ENCODE measurements at regions not wholly inside any gene's neighbourhood (a gene's known extent, or its start where the extent isn't known, plus 50 kb on each side); places are given as distances from the start of the nearest gene placed in this dataset.

DNA sequence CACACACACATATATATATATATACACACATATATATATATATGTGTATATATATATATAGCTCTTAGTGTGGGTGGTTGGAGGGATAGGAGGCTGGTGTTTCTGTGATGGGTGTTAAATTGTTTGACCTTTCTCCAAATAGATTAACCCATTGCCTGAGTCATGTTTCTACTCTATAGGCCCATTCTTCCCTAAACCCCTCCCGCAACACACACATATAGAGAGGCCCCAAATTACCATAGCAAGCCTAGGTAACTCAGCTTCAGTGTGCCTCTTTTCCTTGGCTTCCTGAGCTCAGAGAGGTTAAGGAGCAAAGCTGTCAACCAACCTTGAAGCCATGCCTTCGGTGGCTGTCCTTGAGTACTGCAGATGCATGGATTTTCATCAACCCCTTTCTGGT is 98.7 kb upstream of the ADO start:
- 88 to 98% (median 94%) methylated on average over 2 of the region's 2 CpGs for WGBS, 5 donors
- TF ChIP-seq, protein P1, sequence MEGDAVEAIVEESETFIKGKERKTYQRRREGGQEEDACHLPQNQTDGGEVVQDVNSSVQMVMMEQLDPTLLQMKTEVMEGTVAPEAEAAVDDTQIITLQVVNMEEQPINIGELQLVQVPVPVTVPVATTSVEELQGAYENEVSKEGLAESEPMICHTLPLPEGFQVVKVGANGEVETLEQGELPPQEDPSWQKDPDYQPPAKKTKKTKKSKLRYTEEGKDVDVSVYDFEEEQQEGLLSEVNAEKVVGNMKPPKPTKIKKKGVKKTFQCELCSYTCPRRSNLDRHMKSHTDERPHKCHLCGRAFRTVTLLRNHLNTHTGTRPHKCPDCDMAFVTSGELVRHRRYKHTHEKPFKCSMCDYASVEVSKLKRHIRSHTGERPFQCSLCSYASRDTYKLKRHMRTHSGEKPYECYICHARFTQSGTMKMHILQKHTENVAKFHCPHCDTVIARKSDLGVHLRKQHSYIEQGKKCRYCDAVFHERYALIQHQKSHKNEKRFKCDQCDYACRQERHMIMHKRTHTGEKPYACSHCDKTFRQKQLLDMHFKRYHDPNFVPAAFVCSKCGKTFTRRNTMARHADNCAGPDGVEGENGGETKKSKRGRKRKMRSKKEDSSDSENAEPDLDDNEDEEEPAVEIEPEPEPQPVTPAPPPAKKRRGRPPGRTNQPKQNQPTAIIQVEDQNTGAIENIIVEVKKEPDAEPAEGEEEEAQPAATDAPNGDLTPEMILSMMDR (IDR thresholded peaks at IDR 0.05 in 8 of 11, conservative IDR thresholded peaks at IDR 0.05 in 3 of 11) = no peak
- TF ChIP-seq POLR2AphosphoS5 (IDR thresholded peaks at IDR 0.05) (no peak), POLR2A (IDR thresholded peaks at IDR 0.05) (no peak)

DNA sequence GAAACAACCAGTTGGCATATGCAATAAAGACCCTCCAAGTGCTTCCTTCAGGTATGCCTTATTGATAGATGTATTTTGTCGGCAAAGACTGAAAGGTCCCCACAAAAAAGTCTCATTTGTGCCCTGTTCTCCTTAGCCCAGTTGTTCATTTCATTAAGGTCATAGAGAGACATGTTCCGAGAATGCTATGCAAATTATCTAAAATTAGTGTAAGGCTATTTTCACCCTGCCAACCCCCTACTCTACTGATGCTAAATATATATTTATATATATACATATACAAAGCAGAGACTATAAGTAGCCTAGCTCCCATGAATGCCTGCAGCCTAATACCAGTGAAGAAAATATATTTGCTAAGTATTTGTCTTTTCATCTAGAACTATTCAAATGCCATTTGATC is 96.7 kb upstream of the ADO start:
- Histone ChIP-seq H3K27ac (no peak overlapping the region), H3K36me3 (no peaks in the 10 kb centered on the region), H3K4me1 (peaks cover 0 to 30% (median 16%) of the 10 kb centered on the region in 6 donors), H3K4me3 (no peak overlapping the region), H3K27me3 (replicated peaks in 1 of 7) (no peaks in the 10 kb centered on the region), H3K9me3 (peaks cover 0 to 11% (median 2%) of the 10 kb centered on the region in 8 donors)
- no peak for TF ChIP-seq POLR2AphosphoS5 (IDR thresholded peaks at IDR 0.05)
- TF ChIP-seq POLR2A (IDR thresholded peaks at IDR 0.05) = no peak
- TF ChIP-seq, protein P1 (IDR thresholded peaks at IDR 0.05 in 8 of 11, conservative IDR thresholded peaks at IDR 0.05 in 3 of 11) = no peak
- no peak for DNase-seq
- WGBS, 5 donors = 75 to 86% (median 81%) methylated on average over 2 of the region's 2 CpGs
- intact Hi-C loops (cut with DNase I; ENCODE audit: low total_unique reads) = no loop called here

More for the DNA sequence above, 98.7 kb upstream of the ADO start:
- no peak for DNase-seq
- H3K27ac ChIP-seq = no peak overlapping the region
- peaks cover 0 to 7% (median 2%) of the 10 kb centered on the region in 8 donors for H3K9me3 ChIP-seq
- intact Hi-C loops (cut with DNase I; ENCODE audit: low total_unique reads) = no loop called here
- no peaks in the 10 kb centered on the region for H3K27me3 ChIP-seq (replicated peaks in 1 of 7)
- peaks cover 0 to 30% (median 16%) of the 10 kb centered on the region in 6 donors for H3K4me1 ChIP-seq
- H3K36me3 ChIP-seq = no peaks in the 10 kb centered on the region
- no peak overlapping the region for H3K4me3 ChIP-seq

DNA sequence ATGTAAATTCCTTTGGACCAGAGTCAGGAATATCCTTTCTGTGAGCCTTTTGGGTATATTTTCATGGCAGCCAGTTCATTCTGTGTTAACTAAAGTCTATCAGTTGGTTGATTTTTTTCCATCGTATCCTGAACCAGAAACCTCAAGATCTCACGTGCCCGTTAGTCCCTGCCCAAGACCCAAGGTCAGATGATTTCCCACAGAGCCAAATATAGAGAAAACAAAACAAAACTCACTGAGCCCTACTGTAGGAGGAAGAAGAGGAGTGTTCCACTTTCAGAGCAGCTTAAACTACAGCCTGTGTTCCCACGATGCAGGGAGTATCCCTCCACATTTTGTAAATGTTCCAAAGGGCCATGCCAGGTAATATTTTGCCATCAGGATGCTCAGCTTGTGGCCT is 96.0 kb upstream of the ADO start:
- Histone ChIP-seq H3K36me3 (no peaks in the 10 kb centered on the region), H3K4me3 (no peak overlapping the region), H3K9me3 (peaks cover 0 to 11% (median 2%) of the 10 kb centered on the region in 8 donors), H3K4me1 (peaks cover 0 to 30% (median 16%) of the 10 kb centered on the region in 6 donors), H3K27me3 (replicated peaks in 1 of 7) (no peaks in the 10 kb centered on the region), H3K27ac (peak overlapping the region in 5 of 8 donors; percentile 20 to 63 (median 44))
- 4 to 10% (median 8%) methylated on average over 4 of the region's 4 CpGs for WGBS, 5 donors
- TF ChIP-seq POLR2AphosphoS5 (IDR thresholded peaks at IDR 0.05) = peak in 1 of 3 donors; percentile 41
- TF ChIP-seq, protein P1 (IDR thresholded peaks at IDR 0.05 in 8 of 11, conservative IDR thresholded peaks at IDR 0.05 in 3 of 11) = no peak
- no peak for DNase-seq
- intact Hi-C loops (cut with DNase I; ENCODE audit: low total_unique reads) = no loop called here

GRCh38 chr10:62709200-62709599 is 95.3 kb upstream of the ADO start:
- Histone ChIP-seq H3K27ac (peak overlapping the region in 5 of 8 donors; percentile 20 to 63 (median 44)), H3K36me3 (no peaks in the 10 kb centered on the region), H3K9me3 (peaks cover 0 to 8% (median 0%) of the 10 kb centered on the region in 8 donors), H3K4me3 (no peak overlapping the region), H3K27me3 (replicated peaks in 1 of 7) (no peaks in the 10 kb centered on the region), H3K4me1 (peaks cover 0 to 30% (median 16%) of the 10 kb centered on the region in 6 donors)
- intact Hi-C loops (cut with DNase I; ENCODE audit: low total_unique reads) = no loop called here
- TF ChIP-seq POLR2AphosphoS5 (IDR thresholded peaks at IDR 0.05) (no peak), POLR2A (IDR thresholded peaks at IDR 0.05) (no peak)
- TF ChIP-seq, protein P1 (IDR thresholded peaks at IDR 0.05 in 8 of 11, conservative IDR thresholded peaks at IDR 0.05 in 3 of 11) = no peak
- no peak for DNase-seq
- WGBS, 5 donors = 79 to 89% (median 82%) methylated on average over 3 of the region's 3 CpGs

Measured in spleen (tissue), 11 donors.